ENCODE measurements at regions not wholly inside any gene's neighbourhood (a gene's known extent, or its start where the extent isn't known, plus 50 kb on each side); places are given as distances from the start of the nearest gene placed in this dataset.

DNA sequence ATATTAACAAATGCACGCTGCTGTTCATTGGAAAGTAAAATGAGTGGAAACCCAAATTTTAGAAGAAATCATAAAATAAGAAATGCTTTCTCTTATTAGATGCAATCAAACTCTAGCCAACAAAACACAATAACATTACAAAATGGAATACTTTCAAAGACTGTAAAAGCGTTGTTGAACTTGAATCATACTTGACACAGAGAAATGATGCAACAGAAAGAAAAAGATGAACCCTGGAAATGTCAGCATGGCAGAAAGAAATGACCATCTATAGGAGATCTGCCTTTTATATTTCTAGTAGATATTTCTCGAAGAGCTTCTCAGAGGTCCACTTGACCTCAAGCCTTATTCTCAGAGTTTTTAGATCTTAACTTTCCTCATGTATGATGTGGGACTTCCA, 170.6 kb upstream of the MEIS1 start:
- no peak overlapping the region for H3K4me3 Mint-ChIP-seq
- CTCF ChIA-PET: no interaction called here
- no peaks in the 10 kb centered on the region for H3K27me3 ChIP-seq (replicated peaks in 1 of 4; ENCODE audit: control extremely low read depth in 1 of 4, control insufficient read depth in 3 of 4, insufficient read depth in 4 of 4, low read length in 3 of 4)
- no peaks in the 10 kb centered on the region for H3K4me1 Mint-ChIP-seq
- no peak overlapping the region for H3K27ac Mint-ChIP-seq
- H3K4me1 ChIP-seq (ENCODE audit: control insufficient read depth in 2 of 2, insufficient read depth in 2 of 2, low read length in 2 of 2): no peaks in the 10 kb centered on the region
- H4K20me1 ChIP-seq (ENCODE audit: control insufficient read depth, insufficient read depth, low read length, poor library complexity, severe bottlenecking): no peaks in the 10 kb centered on the region
- H3K27ac ChIP-seq (ENCODE audit: low read length in 2 of 2): no peak overlapping the region
- H3K4me2 ChIP-seq (replicated peaks; ENCODE audit: low read depth, low read length, poor library complexity, severe bottlenecking): no peak overlapping the region
- no peak overlapping the region for H3K4me3 ChIP-seq (ENCODE audit: control extremely low read depth in 1 of 5, extremely low read depth in 1 of 5, insufficient read depth in 1 of 5, low read depth in 2 of 5, low read length in 4 of 5)
- H2AFZ ChIP-seq (ENCODE audit: insufficient read depth, low read depth, low read length, poor library complexity, severe bottlenecking): no peak overlapping the region
- no peaks in the 10 kb centered on the region for H3K27me3 Mint-ChIP-seq
- no peak overlapping the region for H3K9ac ChIP-seq (ENCODE audit: low read length)
- no peak for ATAC-seq (ENCODE audit: low read depth)
- peaks cover 2% of the 10 kb centered on the region for H3K9me3 Mint-ChIP-seq (ENCODE audit: insufficient read depth)
- 100% methylated on average over 1 of the region's 3 CpGs for WGBS (ENCODE audit: insufficient coverage)
- no peaks in the 10 kb centered on the region for H3K36me3 ChIP-seq (replicated peaks in 1 of 2; ENCODE audit: control extremely low read depth in 1 of 2, control insufficient read depth in 1 of 2, extremely low read depth in 1 of 2, insufficient read depth in 2 of 2, low read length in 1 of 2)
- POLR2A ChIA-PET: no interaction called here
- no peak for DNase-seq
- intact Hi-C loops (cut with micrococcal nuclease): no loop called here
- peaks cover 0 to 2% (median 0%) of the 10 kb centered on the region in 3 donors for H3K9me3 ChIP-seq (ENCODE audit: control extremely low read depth in 1 of 3, control insufficient read depth in 2 of 3, insufficient read depth in 1 of 3, low read length in 2 of 3)
- TF ChIP-seq EZH2 (IDR thresholded peaks at IDR 0.05; ENCODE audit: borderline replicate concordance, insufficient read depth, low read depth, low read length, poor library complexity, severe bottlenecking): no peak
- TF ChIP-seq CTCF (IDR thresholded peaks at IDR 0.05): no peak
- H3K79me2 ChIP-seq (ENCODE audit: control insufficient read depth, insufficient read depth, low read length): no peaks in the 10 kb centered on the region

DNA sequence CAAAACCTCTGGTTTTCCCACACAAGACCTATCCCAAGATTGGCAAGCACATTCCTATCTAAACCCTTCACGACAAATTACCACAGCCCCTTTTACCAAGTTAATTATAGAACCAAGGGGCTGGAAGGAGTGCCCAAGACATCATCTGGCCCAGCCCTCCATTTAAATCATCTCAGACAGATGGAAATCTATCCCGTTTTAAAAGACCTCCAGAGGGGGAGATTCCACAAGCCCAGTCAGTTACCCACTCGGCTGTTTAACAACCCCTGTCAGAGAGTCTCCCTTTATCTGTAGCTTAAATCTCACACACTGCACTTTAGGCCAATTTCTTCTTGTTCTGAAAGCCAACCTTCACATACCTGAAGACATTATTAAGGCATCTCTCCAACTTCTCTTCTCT, 179.1 kb upstream of the MEIS1 start:
- Histone ChIP-seq H2AFZ (ENCODE audit: insufficient read depth, low read depth, low read length, poor library complexity, severe bottlenecking) (no peak overlapping the region), H3K27ac (ENCODE audit: low read length in 2 of 2) (no peak overlapping the region), H3K4me3 (ENCODE audit: control extremely low read depth in 1 of 5, extremely low read depth in 1 of 5, insufficient read depth in 1 of 5, low read depth in 2 of 5, low read length in 4 of 5) (no peak overlapping the region), H3K4me2 (replicated peaks; ENCODE audit: low read depth, low read length, poor library complexity, severe bottlenecking) (no peak overlapping the region), H3K27me3 (replicated peaks in 1 of 4; ENCODE audit: control extremely low read depth in 1 of 4, control insufficient read depth in 3 of 4, insufficient read depth in 4 of 4, low read length in 3 of 4) (no peaks in the 10 kb centered on the region), H3K36me3 (replicated peaks in 1 of 2; ENCODE audit: control extremely low read depth in 1 of 2, control insufficient read depth in 1 of 2, extremely low read depth in 1 of 2, insufficient read depth in 2 of 2, low read length in 1 of 2) (no peaks in the 10 kb centered on the region), H4K20me1 (ENCODE audit: control insufficient read depth, insufficient read depth, low read length, poor library complexity, severe bottlenecking) (no peaks in the 10 kb centered on the region), H3K9me3 (ENCODE audit: control extremely low read depth in 1 of 3, control insufficient read depth in 2 of 3, insufficient read depth in 1 of 3, low read length in 2 of 3) (peaks cover 0 to 2% (median 0%) of the 10 kb centered on the region in 3 donors), H3K4me1 (ENCODE audit: control insufficient read depth in 2 of 2, insufficient read depth in 2 of 2, low read length in 2 of 2) (no peaks in the 10 kb centered on the region), H3K79me2 (ENCODE audit: control insufficient read depth, insufficient read depth, low read length) (no peaks in the 10 kb centered on the region), H3K9ac (ENCODE audit: low read length) (no peak overlapping the region)
- H3K27me3 Mint-ChIP-seq: no peaks in the 10 kb centered on the region
- intact Hi-C loops (cut with micrococcal nuclease): no loop called here
- ATAC-seq (ENCODE audit: low read depth) (no peak), DNase-seq (no peak)
- TF ChIP-seq EZH2 (IDR thresholded peaks at IDR 0.05; ENCODE audit: borderline replicate concordance, insufficient read depth, low read depth, low read length, poor library complexity, severe bottlenecking) (no peak), CTCF (IDR thresholded peaks at IDR 0.05) (no peak)
- no peaks in the 10 kb centered on the region for H3K4me1 Mint-ChIP-seq
- peaks cover 2% of the 10 kb centered on the region for H3K9me3 Mint-ChIP-seq (ENCODE audit: insufficient read depth)
- ChIA-PET CTCF (no interaction called here), POLR2A (no interaction called here)
- H3K27ac Mint-ChIP-seq: no peak overlapping the region
- H3K4me3 Mint-ChIP-seq: no peak overlapping the region
- 83% methylated on average over 2 of the region's 3 CpGs for WGBS (ENCODE audit: insufficient coverage)

Data from B cell (primary cell).